Parathyroid adenoma (tissue), 2 donors: ENCODE measurements at regions not wholly inside any gene's neighbourhood (a gene's known extent, or its start where the extent isn't known, plus 50 kb on each side); places are given as distances from the start of the nearest gene placed in this dataset.

Experiments used
- H2AFZ ChIP-seq: fragments of 300-600 bp; sonication (generic); one replicate; pipeline ENCODE4 v1.7.0; 2017; ENCODE audit warnings: antibody characterized with exemption, mild to moderate bottlenecking
- H3K27ac ChIP-seq: fragments of 300-600 bp; sonication (generic); one replicate; pipeline ENCODE4 v1.7.0; 2017
- H3K27me3 ChIP-seq: fragments of 300-600 bp; sonication (generic); one replicate; pipeline ENCODE4 v1.7.0; 2017; ENCODE audit warnings: low read length; ENCODE audit not compliant: control insufficient read depth, insufficient read depth
- H3K36me3 ChIP-seq: fragments of 300-600 bp; sonication (generic); one replicate; pipeline ENCODE4 v1.7.0; 2017; ENCODE audit warnings: low read length; ENCODE audit not compliant: control insufficient read depth, insufficient read depth
- H3K4me1 ChIP-seq: fragments of 300-600 bp; sonication (generic); one replicate; pipeline ENCODE4 v1.7.0; 2017; ENCODE audit warnings: control low read depth
- H3K4me2 ChIP-seq: fragments of 300-600 bp; sonication (generic); one replicate; pipeline ENCODE4 v1.7.0; 2017; ENCODE audit warnings: low read length
- H3K4me3 ChIP-seq: fragments of 300-600 bp; sonication (generic); one replicate; pipeline ENCODE4 v1.7.0; 2017; ENCODE audit warnings: low read depth, low read length
- H3K79me2 ChIP-seq: fragments of 300-600 bp; sonication (generic); one replicate; pipeline ENCODE4 v1.7.0; 2017; ENCODE audit warnings: control low read depth
- H3K9ac ChIP-seq: fragments of 300-600 bp; sonication (generic); one replicate; pipeline ENCODE4 v1.7.0; 2017; ENCODE audit warnings: mild to moderate bottlenecking
- H3K9me3 ChIP-seq: fragments of 300-600 bp; sonication (generic); one replicate; pipeline ENCODE4 v1.7.0; 2017; ENCODE audit warnings: low read length; ENCODE audit not compliant: control insufficient read depth
- TF ChIP-seq, protein P1 (sequence below): fragments of 300-600 bp; sonication (generic); IDR thresholded peaks from one replicate; pipeline ENCODE4 v1.7.0; 2017; ENCODE audit warnings: antibody characterized with exemption, mild to moderate bottlenecking
- donor health status: primary hyperparathyroidism.

DNA sequence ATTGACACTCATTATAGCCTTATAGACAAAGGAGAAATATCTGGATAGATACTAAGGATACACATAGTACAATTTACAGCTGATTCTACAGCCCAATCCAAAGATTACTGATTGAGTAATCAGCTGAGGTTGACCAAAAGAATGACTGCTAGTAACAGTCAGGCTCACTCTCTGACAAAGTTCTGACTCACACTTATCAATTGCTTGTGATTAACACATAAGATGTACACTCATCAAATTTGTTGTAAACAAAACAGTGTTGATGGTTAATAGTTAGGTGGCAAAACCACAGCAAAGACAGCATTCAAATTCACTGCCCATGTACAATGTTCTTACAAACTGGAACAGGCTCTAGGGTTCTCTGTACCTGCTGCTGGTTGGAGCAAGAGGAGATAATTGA is 422.7 kb downstream of the TLE1 start:
- no peaks in the 10 kb centered on the region for H3K9me3 ChIP-seq
- no peaks in the 10 kb centered on the region for H3K36me3 ChIP-seq
- no peak overlapping the region for H3K27ac ChIP-seq
- H3K4me2 ChIP-seq: no peak overlapping the region
- no peaks in the 10 kb centered on the region for H3K79me2 ChIP-seq
- H3K27me3 ChIP-seq: no peaks in the 10 kb centered on the region
- no peak overlapping the region for H2AFZ ChIP-seq
- no peak overlapping the region for H3K4me3 ChIP-seq
- no peak overlapping the region for H3K9ac ChIP-seq
- H3K4me1 ChIP-seq: no peaks in the 10 kb centered on the region
- TF ChIP-seq, protein P1, sequence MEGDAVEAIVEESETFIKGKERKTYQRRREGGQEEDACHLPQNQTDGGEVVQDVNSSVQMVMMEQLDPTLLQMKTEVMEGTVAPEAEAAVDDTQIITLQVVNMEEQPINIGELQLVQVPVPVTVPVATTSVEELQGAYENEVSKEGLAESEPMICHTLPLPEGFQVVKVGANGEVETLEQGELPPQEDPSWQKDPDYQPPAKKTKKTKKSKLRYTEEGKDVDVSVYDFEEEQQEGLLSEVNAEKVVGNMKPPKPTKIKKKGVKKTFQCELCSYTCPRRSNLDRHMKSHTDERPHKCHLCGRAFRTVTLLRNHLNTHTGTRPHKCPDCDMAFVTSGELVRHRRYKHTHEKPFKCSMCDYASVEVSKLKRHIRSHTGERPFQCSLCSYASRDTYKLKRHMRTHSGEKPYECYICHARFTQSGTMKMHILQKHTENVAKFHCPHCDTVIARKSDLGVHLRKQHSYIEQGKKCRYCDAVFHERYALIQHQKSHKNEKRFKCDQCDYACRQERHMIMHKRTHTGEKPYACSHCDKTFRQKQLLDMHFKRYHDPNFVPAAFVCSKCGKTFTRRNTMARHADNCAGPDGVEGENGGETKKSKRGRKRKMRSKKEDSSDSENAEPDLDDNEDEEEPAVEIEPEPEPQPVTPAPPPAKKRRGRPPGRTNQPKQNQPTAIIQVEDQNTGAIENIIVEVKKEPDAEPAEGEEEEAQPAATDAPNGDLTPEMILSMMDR: no peak

DNA sequence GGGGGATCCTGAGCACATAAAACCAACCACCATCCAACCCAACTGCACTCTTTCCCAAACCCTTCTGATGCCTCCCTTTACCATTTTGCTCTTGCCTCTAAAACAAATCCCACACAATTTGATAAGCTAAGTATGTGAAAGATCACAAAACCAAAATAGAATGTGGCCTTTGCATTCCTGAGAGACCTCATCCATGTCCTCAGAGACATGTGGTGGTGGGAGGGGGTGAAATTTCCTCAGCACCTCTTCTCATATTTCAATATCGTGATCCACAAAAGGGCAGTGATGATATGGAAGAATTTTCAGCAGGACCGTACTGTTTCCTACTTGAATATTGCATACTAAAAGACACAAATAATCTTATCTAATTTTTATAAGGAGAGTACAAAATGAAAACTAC is 423.3 kb downstream of the TLE1 start:
- Histone ChIP-seq H3K4me3 (no peak overlapping the region), H3K79me2 (no peaks in the 10 kb centered on the region), H3K4me1 (no peaks in the 10 kb centered on the region), H3K27ac (no peak overlapping the region), H3K27me3 (no peaks in the 10 kb centered on the region), H3K4me2 (no peak overlapping the region), H3K9ac (no peak overlapping the region), H2AFZ (no peak overlapping the region), H3K9me3 (no peaks in the 10 kb centered on the region), H3K36me3 (no peaks in the 10 kb centered on the region)
- TF ChIP-seq, protein P1: no peak

DNA sequence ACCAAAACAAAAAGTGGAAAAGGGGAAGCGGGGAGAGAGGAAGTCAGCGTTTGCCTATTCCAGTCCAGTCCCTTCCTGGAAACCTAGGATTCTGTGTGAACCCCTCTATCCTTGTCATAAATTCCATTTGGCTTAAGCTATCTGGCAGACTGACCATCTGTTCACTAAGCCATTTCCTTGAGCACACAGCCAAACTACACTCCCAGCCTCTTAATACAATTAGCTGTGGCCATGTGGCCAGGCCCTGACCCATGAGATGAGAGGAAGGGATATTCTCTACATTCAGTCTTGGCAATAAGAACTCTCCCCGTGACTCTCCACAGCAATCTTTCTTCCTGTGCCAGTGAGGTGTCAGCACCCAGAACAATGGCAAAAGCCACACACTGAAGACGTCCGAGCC is 424.8 kb downstream of the TLE1 start:
- no peak overlapping the region for H3K4me3 ChIP-seq
- no peaks in the 10 kb centered on the region for H3K36me3 ChIP-seq
- no peaks in the 10 kb centered on the region for H3K27me3 ChIP-seq
- no peak overlapping the region for H3K9ac ChIP-seq
- no peaks in the 10 kb centered on the region for H3K79me2 ChIP-seq
- TF ChIP-seq, protein P1: no peak
- no peaks in the 10 kb centered on the region for H3K9me3 ChIP-seq
- no peak overlapping the region for H2AFZ ChIP-seq
- H3K4me2 ChIP-seq: no peak overlapping the region
- no peaks in the 10 kb centered on the region for H3K4me1 ChIP-seq
- no peak overlapping the region for H3K27ac ChIP-seq

DNA sequence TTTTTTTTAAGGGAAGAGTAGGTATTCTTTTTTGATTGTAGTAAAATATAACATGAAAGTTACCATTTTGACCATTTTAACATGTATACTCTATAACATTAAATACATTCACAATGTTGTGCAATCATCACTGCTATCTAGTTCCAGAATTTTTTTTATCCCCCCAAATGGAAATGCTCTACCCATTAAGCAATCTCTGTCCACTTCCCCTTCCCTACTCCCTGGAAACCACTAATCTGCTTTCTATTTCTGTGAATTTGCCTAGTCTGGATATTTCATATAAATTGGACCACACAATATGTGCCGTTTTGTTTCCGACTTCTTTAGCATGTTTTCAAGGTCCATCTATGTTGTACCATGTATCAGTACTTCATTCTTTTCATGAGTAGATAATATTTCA is 429.5 kb downstream of the TLE1 start:
- Histone ChIP-seq H3K9me3 (no peaks in the 10 kb centered on the region), H3K79me2 (no peaks in the 10 kb centered on the region), H3K27me3 (no peaks in the 10 kb centered on the region), H2AFZ (no peak overlapping the region), H3K36me3 (no peaks in the 10 kb centered on the region), H3K4me1 (no peaks in the 10 kb centered on the region), H3K4me2 (no peak overlapping the region), H3K9ac (no peak overlapping the region), H3K27ac (no peak overlapping the region), H3K4me3 (no peak overlapping the region)
- TF ChIP-seq, protein P1: no peak

DNA sequence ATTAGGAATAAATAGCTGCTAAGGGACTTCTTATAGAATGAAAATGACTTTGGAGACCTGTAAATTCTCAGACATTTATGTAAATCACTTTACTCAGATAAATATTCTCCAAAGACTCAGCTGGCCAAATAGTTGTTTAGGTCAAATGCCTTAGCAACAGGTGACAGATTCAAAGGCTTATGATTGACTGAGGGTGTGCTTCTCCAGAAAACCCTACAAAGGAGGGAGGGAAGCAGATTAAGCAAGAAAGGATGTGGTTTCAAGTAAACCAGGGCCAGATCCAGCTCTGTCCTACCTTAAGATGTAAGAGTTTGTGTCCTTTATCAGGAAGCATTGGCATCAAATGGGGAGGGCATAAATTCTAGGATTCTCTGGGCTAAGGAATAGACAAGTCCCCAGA is 433.0 kb downstream of the TLE1 start:
- Histone ChIP-seq H2AFZ (no peak overlapping the region), H3K27me3 (no peaks in the 10 kb centered on the region), H3K4me3 (no peak overlapping the region), H3K27ac (no peak overlapping the region), H3K4me1 (no peaks in the 10 kb centered on the region), H3K79me2 (no peaks in the 10 kb centered on the region), H3K4me2 (no peak overlapping the region), H3K9me3 (no peaks in the 10 kb centered on the region), H3K36me3 (no peaks in the 10 kb centered on the region), H3K9ac (no peak overlapping the region)
- TF ChIP-seq, protein P1: no peak
